HEK293 (cell line): ENCODE measurements at regions not wholly inside any gene's neighbourhood (a gene's known extent, or its start where the extent isn't known, plus 50 kb on each side); places are given as distances from the start of the nearest gene placed in this dataset.
"Not testable (repeated sequence)": the region's sequence is repeated elsewhere in the genome, so short reads cannot be mapped to it uniquely, and the experiment has no call there.

Experiments used
- CTCF ChIA-PET: fragments of 350-600 bp; formaldehyde crosslinking; extraction: SDS; loops from one replicate; lab custom pipeline; 2021; ENCODE audit warnings: antibody characterized with exemption; lab: Yijun Ruan, JAX
- POLR2A ChIA-PET: fragments of 300-600 bp; formaldehyde crosslinking; extraction: SDS; loops from one replicate; lab custom pipeline; 2020; ENCODE audit warnings: antibody characterized with exemption, inconsistent platforms; lab: Yijun Ruan, JAX
- H3K27ac ChIP-seq: fragments of 200-500 bp; sonication (Bioruptor generic); 2 replicates; pipeline ENCODE4 v1.5.1; 2014; ENCODE audit warnings: low read depth, low read length, control low read depth, inconsistent platforms; ENCODE audit errors: extremely low read depth
- H3K36me3 ChIP-seq, 2 experiments: fragments of 200-500 bp in 1 of 2; sonication (Bioruptor generic) in 1 of 2; 1 replicate in 1 of 2; 2 replicates in 1 of 2; pipeline ENCODE4 v1.5.1; 2014 to 2017; ENCODE audit warnings: inconsistent platforms in 2 of 2, low read length in 2 of 2; ENCODE audit not compliant: control insufficient read depth in 2 of 2, insufficient read depth in 1 of 2
- H3K4me1 ChIP-seq: fragments of 200-500 bp; sonication (Bioruptor generic); 2 replicates; pipeline ENCODE4 v1.5.1; 2014; ENCODE audit warnings: mild to moderate bottlenecking, low read length, inconsistent platforms; ENCODE audit not compliant: control insufficient read depth, insufficient read depth
- H3K4me3 ChIP-seq: 2 replicates; pipeline ENCODE4 v1.5.1; 2011; ENCODE audit warnings: low read depth, mild to moderate bottlenecking, control low read depth, low read length, moderate library complexity
- H3K9me3 ChIP-seq: fragments of 200-500 bp; sonication (Bioruptor generic); 2 replicates; pipeline ENCODE4 v1.5.1; 2014; ENCODE audit warnings: low read depth, low read length, inconsistent platforms; ENCODE audit not compliant: control insufficient read depth, insufficient read depth
- SCRT2 ChIP-seq: fragments of 450-650 bp; formaldehyde crosslinking; IDR thresholded peaks from 2 replicates; pipeline ENCODE4 v1.5.1; 2016; ENCODE audit warnings: missing biosample characterization, missing genetic modification characterization
- ZIC2 ChIP-seq: fragments of 450-650 bp; formaldehyde crosslinking; IDR thresholded peaks from 2 replicates; pipeline ENCODE4 v1.5.1; 2016; ENCODE audit warnings: missing biosample characterization, missing genetic modification characterization
- ZNF394 ChIP-seq: fragments of 450-650 bp; formaldehyde crosslinking; IDR thresholded peaks from 2 replicates; pipeline ENCODE4 v1.5.1; 2016; ENCODE audit warnings: missing biosample characterization, missing genetic modification characterization, mild to moderate bottlenecking, moderate library complexity, borderline replicate concordance
- ZNF423 ChIP-seq: fragments of 450-650 bp; formaldehyde crosslinking; IDR thresholded peaks from 2 replicates; pipeline ENCODE4 v1.5.1; 2016; ENCODE audit warnings: missing biosample characterization, missing genetic modification characterization
- ZNF654 ChIP-seq: fragments of 450-650 bp; formaldehyde crosslinking; IDR thresholded peaks from 2 replicates; pipeline ENCODE4 v1.5.1; 2016; ENCODE audit warnings: low read depth, missing biosample characterization, missing genetic modification characterization
- ZNF843 ChIP-seq: fragments of 450-650 bp; formaldehyde crosslinking; IDR thresholded peaks from 2 replicates; pipeline ENCODE4 v1.5.1; 2016; ENCODE audit warnings: missing biosample characterization, missing genetic modification characterization

- Histone ChIP-seq H3K4me3 (no peak overlapping the region), H3K4me1 (no peaks in the 10 kb centered on the region), H3K27ac (no peak overlapping the region), H3K36me3 (no peaks in the 10 kb centered on the region), H3K9me3 (no peaks in the 10 kb centered on the region; the same call in 1 of the 2 replicates)
- POLR2A ChIA-PET: no interaction called here
- TF ChIP-seq ZIC2 (tag by site-specific recombination): peak; percentile 52
- TF ChIP-seq SCRT2 (tag by site-specific recombination): peak; percentile 49
- TF ChIP-seq ZNF394 (tag by site-specific recombination): no peak
- TF ChIP-seq ZNF654 (tag by site-specific recombination): no peak
- no peak for TF ChIP-seq ZNF423 (tag by site-specific recombination)
- TF ChIP-seq ZNF843: no peak
- CTCF ChIA-PET: interaction anchor here (0.7 to 1.2 kb wide), 3 partner anchors 60 to 241 kb away, joined by 3 read pairs; no protein-coding TSS in a partner anchor
Measured at GRCh38 chr14:106694638-106695393, 1168.4 kb downstream of the TMEM121 start.

GRCh38 chr14:106698620-106699267, 1172.4 kb downstream of the TMEM121 start:
- CTCF ChIA-PET: interaction anchor here (0.8 kb wide), 1 partner anchor 132 kb away, joined by 3 read pairs; no protein-coding TSS in a partner anchor
- H3K36me3 ChIP-seq, H3K9me3 ChIP-seq, POLR2A ChIA-PET, H3K4me1 ChIP-seq, H3K27ac ChIP-seq, H3K4me3 ChIP-seq: not testable (repeated sequence)

GRCh38 chr14:106703651-106704050, 1177.3 kb downstream of the TMEM121 start:
- H3K27ac ChIP-seq, POLR2A ChIA-PET, H3K4me3 ChIP-seq, H3K9me3 ChIP-seq, H3K36me3 ChIP-seq, CTCF ChIA-PET, H3K4me1 ChIP-seq: not testable (repeated sequence)

- H3K36me3 ChIP-seq, CTCF ChIA-PET, H3K4me3 ChIP-seq, H3K9me3 ChIP-seq, POLR2A ChIA-PET, H3K4me1 ChIP-seq, H3K27ac ChIP-seq: not testable (repeated sequence)
Measured at GRCh38 chr14:106706488-106706887, 1180.1 kb downstream of the TMEM121 start.

- H3K4me3 ChIP-seq, H3K9me3 ChIP-seq, H3K36me3 ChIP-seq, H3K4me1 ChIP-seq, POLR2A ChIA-PET, H3K27ac ChIP-seq: not testable (repeated sequence)
- CTCF ChIA-PET: interaction anchor here (1.0 kb wide), 1 partner anchor 166 kb away, joined by 9 read pairs; no protein-coding TSS in a partner anchor
Measured at GRCh38 chr14:106710187-106710586, 1183.8 kb downstream of the TMEM121 start.

- H3K4me3 ChIP-seq, POLR2A ChIA-PET, H3K9me3 ChIP-seq, H3K36me3 ChIP-seq, H3K4me1 ChIP-seq, H3K27ac ChIP-seq: not testable (repeated sequence)
- CTCF ChIA-PET: interaction anchor here (0.5 to 1.6 kb wide), 5 partner anchors 33 to 160 kb away, joined by 3 to 5 read pairs (median 4); no protein-coding TSS in a partner anchor
Measured at GRCh38 chr14:106712513-106712912, 1186.1 kb downstream of the TMEM121 start.

GRCh38 chr14:106714446-106715428, 1188.4 kb downstream of the TMEM121 start:
- CTCF ChIA-PET, POLR2A ChIA-PET: not testable (repeated sequence)

GRCh38 chr14:106717544-106717943, 1191.2 kb downstream of the TMEM121 start:
- H3K4me3 ChIP-seq, CTCF ChIA-PET, H3K4me1 ChIP-seq, H3K9me3 ChIP-seq, POLR2A ChIA-PET, H3K36me3 ChIP-seq, H3K27ac ChIP-seq: not testable (repeated sequence)

More at GRCh38 chr14:106714446-106715428, 1188.4 kb downstream of the TMEM121 start:
- H3K27ac ChIP-seq, H3K9me3 ChIP-seq, H3K4me3 ChIP-seq, H3K4me1 ChIP-seq, H3K36me3 ChIP-seq: not testable (repeated sequence)

- H3K4me1 ChIP-seq, H3K9me3 ChIP-seq, POLR2A ChIA-PET, H3K4me3 ChIP-seq, CTCF ChIA-PET, H3K27ac ChIP-seq, H3K36me3 ChIP-seq: not testable (repeated sequence)
Measured at GRCh38 chr14:106719880-106720279, 1193.5 kb downstream of the TMEM121 start.
